ENCODE measurements at regions not wholly inside any gene's neighbourhood (a gene's known extent, or its start where the extent isn't known, plus 50 kb on each side); places are given as distances from the start of the nearest gene placed in this dataset.

GRCh38 chr10:8473205-8473604 lies 418.7 kb downstream of the GATA3 start:
- TF ChIP-seq GATA1 (IDR thresholded peaks at IDR 0.05; ENCODE audit: low read depth, low read length) (no peak), POLR2A (IDR thresholded peaks at IDR 0.05; ENCODE audit: low read length) (no peak)
